ENCODE measurements at regions not wholly inside any gene's neighbourhood (a gene's known extent, or its start where the extent isn't known, plus 50 kb on each side); places are given as distances from the start of the nearest gene placed in this dataset.
"Not testable (repeated sequence)": the region's sequence is repeated elsewhere in the genome, so short reads cannot be mapped to it uniquely, and the experiment has no call there.

- FAIRE-seq (no peak), DNase-seq (ENCODE audit: low read depth) (no peak)
- Histone ChIP-seq H3K4me3 (ENCODE audit: low read depth, low read length) (no peak overlapping the region), H3K36me3 (ENCODE audit: control insufficient read depth, insufficient read depth, low read length) (no peaks in the 10 kb centered on the region), H3K27me3 (ENCODE audit: control insufficient read depth, insufficient read depth, low read length) (no peaks in the 10 kb centered on the region)
- TF ChIP-seq CTCF (IDR thresholded peaks at IDR 0.05; ENCODE audit: insufficient read depth, low read length, severe bottlenecking), result no peak
Observed at GRCh38 chr6:68069921-68070710, 565.0 kb upstream of the ADGRB3 start.

GRCh38 chr6:68059899-68060298, 575.2 kb upstream of the ADGRB3 start:
- FAIRE-seq, result no peak
- no peak for TF ChIP-seq CTCF (IDR thresholded peaks at IDR 0.05; ENCODE audit: insufficient read depth, low read length, severe bottlenecking)
- Histone ChIP-seq H3K4me3 (ENCODE audit: low read depth, low read length) (no peak overlapping the region), H3K27me3 (ENCODE audit: control insufficient read depth, insufficient read depth, low read length) (no peaks in the 10 kb centered on the region), H3K36me3 (ENCODE audit: control insufficient read depth, insufficient read depth, low read length) (no peaks in the 10 kb centered on the region)
- no peak for DNase-seq (ENCODE audit: low read depth)

- FAIRE-seq (no peak), DNase-seq (ENCODE audit: low read depth) (no peak)
- no peaks in the 10 kb centered on the region for H3K36me3 ChIP-seq (ENCODE audit: control insufficient read depth, insufficient read depth, low read length)
- H3K4me3 ChIP-seq (ENCODE audit: low read depth, low read length), result no peak overlapping the region
- TF ChIP-seq CTCF (IDR thresholded peaks at IDR 0.05; ENCODE audit: insufficient read depth, low read length, severe bottlenecking), result no peak
- H3K27me3 ChIP-seq (ENCODE audit: control insufficient read depth, insufficient read depth, low read length), result no peaks in the 10 kb centered on the region
Observed at GRCh38 chr6:68059261-68059660, 575.8 kb upstream of the ADGRB3 start.

- not testable (repeated sequence) for H3K27me3 ChIP-seq (ENCODE audit: control insufficient read depth, insufficient read depth, low read length); H3K36me3 ChIP-seq (ENCODE audit: control insufficient read depth, insufficient read depth, low read length); FAIRE-seq; DNase-seq (ENCODE audit: low read depth); H3K4me3 ChIP-seq (ENCODE audit: low read depth, low read length)
Observed at GRCh38 chr6:68056596-68056995, 578.5 kb upstream of the ADGRB3 start.

GRCh38 chr6:68054756-68055155, 580.3 kb upstream of the ADGRB3 start:
- Histone ChIP-seq H3K36me3 (ENCODE audit: control insufficient read depth, insufficient read depth, low read length) (no peaks in the 10 kb centered on the region), H3K4me3 (ENCODE audit: low read depth, low read length) (no peak overlapping the region), H3K27me3 (ENCODE audit: control insufficient read depth, insufficient read depth, low read length) (no peaks in the 10 kb centered on the region)
- FAIRE-seq, result no peak
- DNase-seq (ENCODE audit: low read depth), result no peak
- TF ChIP-seq CTCF (IDR thresholded peaks at IDR 0.05; ENCODE audit: insufficient read depth, low read length, severe bottlenecking), result no peak

- H3K4me3 ChIP-seq (ENCODE audit: low read depth, low read length), result no peak overlapping the region
- FAIRE-seq (no peak), DNase-seq (ENCODE audit: low read depth) (no peak)
- H3K27me3 ChIP-seq (ENCODE audit: control insufficient read depth, insufficient read depth, low read length), result no peaks in the 10 kb centered on the region
- no peaks in the 10 kb centered on the region for H3K36me3 ChIP-seq (ENCODE audit: control insufficient read depth, insufficient read depth, low read length)
- TF ChIP-seq CTCF (IDR thresholded peaks at IDR 0.05; ENCODE audit: insufficient read depth, low read length, severe bottlenecking), result no peak
Observed at GRCh38 chr6:68053805-68054373, 581.2 kb upstream of the ADGRB3 start.

Data from bronchial epithelial cell (primary cell).